Mesothelial cell of epicardium (in vitro differentiated cells): ENCODE measurements at regions not wholly inside any gene's neighbourhood (a gene's known extent, or its start where the extent isn't known, plus 50 kb on each side); places are given as distances from the start of the nearest gene placed in this dataset.
"Not testable (repeated sequence)": the region's sequence is repeated elsewhere in the genome, so short reads cannot be mapped to it uniquely, and the experiment has no call there.

ENCODE experiments used
- DNase-seq, 2 experiments: peaks; one replicate each; pipeline ENCODE4 v3.0.0; 2021; ENCODE audit warnings: low spot score in 2 of 2; ENCODE audit not compliant: unreplicated experiment in 2 of 2
- H3K27ac Mint-ChIP-seq: 2 replicates; pipeline ENCODE4 v1.8.0; 2021; ENCODE audit warnings: mixed read lengths
- H3K27me3 Mint-ChIP-seq: 2 replicates; pipeline ENCODE4 v1.8.0; 2021; ENCODE audit warnings: low read depth, mixed read lengths
- H3K36me3 Mint-ChIP-seq: 2 replicates; pipeline ENCODE4 v1.8.0; 2021; ENCODE audit warnings: mixed read lengths
- H3K4me1 Mint-ChIP-seq: 2 replicates; pipeline ENCODE4 v1.8.0; 2021; ENCODE audit warnings: mixed read lengths
- H3K4me3 Mint-ChIP-seq: 2 replicates; pipeline ENCODE4 v1.8.0; 2021; ENCODE audit warnings: mild to moderate bottlenecking, moderate library complexity, mixed read lengths
- H3K9me3 Mint-ChIP-seq: 2 replicates; pipeline ENCODE4 v1.8.0; 2021; ENCODE audit warnings: mixed read lengths
- CTCF ChIP-seq: fragments of 200-600 bp; sonication (generic); IDR thresholded peaks from one replicate; pipeline ENCODE4 v1.5.0; 2021; ENCODE audit warnings: antibody characterized with exemption; ENCODE audit not compliant: unreplicated experiment

- peaks cover 36% of the 10 kb centered on the region for H3K9me3 Mint-ChIP-seq
- no peak overlapping the region for H3K4me3 Mint-ChIP-seq
- no peak for TF ChIP-seq CTCF
- H3K36me3 Mint-ChIP-seq, result peaks cover 15% of the 10 kb centered on the region
- no peak for DNase-seq
- H3K27ac Mint-ChIP-seq, result no peak overlapping the region
- H3K4me1 Mint-ChIP-seq, result no peaks in the 10 kb centered on the region
- H3K27me3 Mint-ChIP-seq, result no peaks in the 10 kb centered on the region
Measured at GRCh38 chr12:33156042-33156441, 259.5 kb upstream of the PKP2 start.

- H3K4me3 Mint-ChIP-seq, H3K27me3 Mint-ChIP-seq, DNase-seq, H3K27ac Mint-ChIP-seq, H3K4me1 Mint-ChIP-seq: not testable (repeated sequence)
- Mint-ChIP-seq H3K36me3 (peaks cover 19% of the 10 kb centered on the region), H3K9me3 (peaks cover 53% of the 10 kb centered on the region)
Measured at GRCh38 chr12:33147292-33147691, 250.7 kb upstream of the PKP2 start.

- H3K9me3 Mint-ChIP-seq, result peaks cover 23% of the 10 kb centered on the region
- no peak overlapping the region for H3K27ac Mint-ChIP-seq
- H3K27me3 Mint-ChIP-seq, result no peaks in the 10 kb centered on the region
- peaks cover 10% of the 10 kb centered on the region for H3K4me1 Mint-ChIP-seq
- no peak overlapping the region for H3K4me3 Mint-ChIP-seq
- DNase-seq, result no peak
- H3K36me3 Mint-ChIP-seq, result peaks cover 2% of the 10 kb centered on the region
- no peak for TF ChIP-seq CTCF
Measured at GRCh38 chr12:33129500-33129899, 232.9 kb upstream of the PKP2 start.

GRCh38 chr12:33125755-33126154 lies 229.2 kb upstream of the PKP2 start:
- Mint-ChIP-seq H3K27ac (no peak overlapping the region), H3K4me3 (no peak overlapping the region), H3K9me3 (peaks cover 16% of the 10 kb centered on the region), H3K27me3 (no peaks in the 10 kb centered on the region), H3K36me3 (peaks cover 2% of the 10 kb centered on the region), H3K4me1 (peaks cover 10% of the 10 kb centered on the region)
- no peak for TF ChIP-seq CTCF
- no peak for DNase-seq

GRCh38 chr12:33116284-33116683 lies 219.7 kb upstream of the PKP2 start:
- DNase-seq, result no peak
- no peaks in the 10 kb centered on the region for H3K27me3 Mint-ChIP-seq
- H3K36me3 Mint-ChIP-seq, result peaks cover 2% of the 10 kb centered on the region
- TF ChIP-seq CTCF, result no peak
- H3K27ac Mint-ChIP-seq, result no peak overlapping the region
- H3K9me3 Mint-ChIP-seq, result peaks cover 20% of the 10 kb centered on the region
- H3K4me1 Mint-ChIP-seq, result no peaks in the 10 kb centered on the region
- H3K4me3 Mint-ChIP-seq, result no peak overlapping the region

- no peak for DNase-seq
- Mint-ChIP-seq H3K9me3 (peaks cover 14% of the 10 kb centered on the region), H3K36me3 (no peaks in the 10 kb centered on the region), H3K27ac (no peak overlapping the region), H3K4me1 (no peaks in the 10 kb centered on the region), H3K4me3 (no peak overlapping the region), H3K27me3 (no peaks in the 10 kb centered on the region)
- TF ChIP-seq CTCF, result no peak
Measured at GRCh38 chr12:33115716-33116115, 219.1 kb upstream of the PKP2 start.
